ENCODE measurements at regions not wholly inside any gene's neighbourhood (a gene's known extent, or its start where the extent isn't known, plus 50 kb on each side); places are given as distances from the start of the nearest gene placed in this dataset.

GRCh38 chr11:71114124-71114851 is 138.1 kb downstream of the SHANK2 start:
- POLR2A ChIA-PET = no interaction called here
- CTCF ChIA-PET = no interaction called here

GRCh38 chr11:71112990-71113389 is 139.4 kb downstream of the SHANK2 start:
- Histone ChIP-seq H3K4me1 (ENCODE audit: control insufficient read depth, insufficient read depth, low read length) (no peaks in the 10 kb centered on the region), H3K9me3 (ENCODE audit: control insufficient read depth, insufficient read depth, low read depth, low read length) (no peaks in the 10 kb centered on the region), H3K27ac (ENCODE audit: extremely low read depth, low read depth, low read length) (no peak overlapping the region), H3K4me3 (ENCODE audit: low read depth, low read length) (no peak overlapping the region), H3K36me3 (ENCODE audit: control insufficient read depth in 2 of 2, insufficient read depth in 1 of 2, low read length in 2 of 2) (peaks cover 0 to 8% of the 10 kb centered on the region in 2 experiments; a peak in 1 of 3 replicates)
- CTCF ChIA-PET = interaction anchor here (0.7 kb wide), 1 partner anchor 22 kb away, joined by 3 read pairs; no protein-coding TSS in a partner anchor
- POLR2A ChIA-PET = interaction anchor here (0.6 kb wide), 1 partner anchor 84 kb away, joined by 7 read pairs; no protein-coding TSS in a partner anchor
- TF ChIP-seq ZNF501 (tag by site-specific recombination; IDR thresholded peaks at IDR 0.05) = no peak
- no peak for TF ChIP-seq ZNF560 (tag by site-specific recombination; IDR thresholded peaks at IDR 0.05; ENCODE audit: borderline replicate concordance)
- TF ChIP-seq PRDM2 (tag by site-specific recombination; IDR thresholded peaks at IDR 0.05; ENCODE audit: borderline replicate concordance) = no peak
- TF ChIP-seq ZNF777 (tag by site-specific recombination; IDR thresholded peaks at IDR 0.05; ENCODE audit: borderline replicate concordance) = no peak
- no peak for TF ChIP-seq ZBTB11 (tag by site-specific recombination; conservative IDR thresholded peaks at IDR 0.05; ENCODE audit: low read depth)

More at GRCh38 chr11:71114124-71114851, 138.1 kb downstream of the SHANK2 start:
- Histone ChIP-seq H3K27ac (ENCODE audit: extremely low read depth, low read depth, low read length) (no peak overlapping the region), H3K9me3 (ENCODE audit: control insufficient read depth, insufficient read depth, low read depth, low read length) (no peaks in the 10 kb centered on the region), H3K36me3 (ENCODE audit: control insufficient read depth in 2 of 2, insufficient read depth in 1 of 2, low read length in 2 of 2) (peaks cover 0 to 5% of the 10 kb centered on the region in 2 experiments; a peak in 1 of 3 replicates), H3K4me3 (ENCODE audit: low read depth, low read length) (no peak overlapping the region), H3K4me1 (ENCODE audit: control insufficient read depth, insufficient read depth, low read length) (no peaks in the 10 kb centered on the region)
- TF ChIP-seq SALL2 (tag by site-specific recombination; IDR thresholded peaks at IDR 0.05; ENCODE audit: borderline replicate concordance) (no peak), ZBTB7A (tag by site-specific recombination; IDR thresholded peaks at IDR 0.05; ENCODE audit: low read depth) (no peak), ZNF561 (tag by site-specific recombination; IDR thresholded peaks at IDR 0.05; ENCODE audit: borderline replicate concordance) (no peak), ZNF777 (tag by site-specific recombination; IDR thresholded peaks at IDR 0.05; ENCODE audit: borderline replicate concordance) (no peak), PRDM2 (tag by site-specific recombination; IDR thresholded peaks at IDR 0.05; ENCODE audit: borderline replicate concordance) (no peak), ZNF747 (tag by site-specific recombination; IDR thresholded peaks at IDR 0.05) (no peak), ZIC2 (tag by site-specific recombination; IDR thresholded peaks at IDR 0.05) (no peak), ZNF549 (tag by site-specific recombination; IDR thresholded peaks at IDR 0.05) (no peak), ZNF10 (tag by site-specific recombination; IDR thresholded peaks at IDR 0.05) (no peak), ZNF560 (tag by site-specific recombination; IDR thresholded peaks at IDR 0.05; ENCODE audit: borderline replicate concordance) (no peak), ZNF529 (tag by site-specific recombination; IDR thresholded peaks at IDR 0.05; ENCODE audit: insufficient replicate concordance) (no peak)

Data from HEK293 (cell line).